Right lobe of liver (tissue), 4 donors: ENCODE measurements at regions not wholly inside any gene's neighbourhood (a gene's known extent, or its start where the extent isn't known, plus 50 kb on each side); places are given as distances from the start of the nearest gene placed in this dataset.
"Not testable (repeated sequence)": the region's sequence is repeated elsewhere in the genome, so short reads cannot be mapped to it uniquely, and the experiment has no call there.

Experiments
- POLR2A ChIP-seq: fragments of 450-650 bp; IDR thresholded peaks from one replicate; pipeline ENCODE4 v1.6.1; 2017; ENCODE audit warnings: antibody characterized with exemption, mild to moderate bottlenecking
- TF ChIP-seq, protein P1 (sequence below), 4 donors: fragments of 200-600 bp in 3 of 4; fragments of 450-650 bp in 1 of 4; IDR thresholded peaks; one replicate each; pipeline versions ENCODE4 v1.5.1 to v1.8.0; 2016 to 2022; ENCODE audit warnings: antibody characterized with exemption in 4 of 4, mild to moderate bottlenecking in 2 of 4
- donor health status: DM: no; HTN: no; CAD: no.
- donor health status: DM: no; HTN: no; CAD: no.
- donor health status: DM: no; HTN: yes; CAD: no.

DNA sequence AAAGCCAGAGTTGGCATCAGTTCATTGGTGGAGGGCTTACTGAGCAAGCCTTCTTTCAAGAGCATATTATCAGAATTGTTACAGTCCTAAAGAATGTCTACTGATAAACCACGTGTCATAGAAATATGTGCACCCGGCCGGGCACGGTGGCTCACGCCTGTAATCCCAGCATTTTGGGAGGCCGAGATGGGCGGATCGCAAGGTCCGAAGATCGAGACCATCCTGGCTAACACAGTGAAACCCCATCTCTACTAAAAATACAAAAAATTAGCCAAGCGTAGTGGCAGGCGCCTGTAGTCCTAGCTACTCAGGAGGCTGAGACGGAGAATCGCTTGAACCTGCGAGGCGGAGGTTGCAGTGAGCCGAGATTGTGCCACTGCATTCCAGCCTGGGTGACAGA lies 66.4 kb upstream of the SLC66A3 start:
- TF ChIP-seq, protein P1, sequence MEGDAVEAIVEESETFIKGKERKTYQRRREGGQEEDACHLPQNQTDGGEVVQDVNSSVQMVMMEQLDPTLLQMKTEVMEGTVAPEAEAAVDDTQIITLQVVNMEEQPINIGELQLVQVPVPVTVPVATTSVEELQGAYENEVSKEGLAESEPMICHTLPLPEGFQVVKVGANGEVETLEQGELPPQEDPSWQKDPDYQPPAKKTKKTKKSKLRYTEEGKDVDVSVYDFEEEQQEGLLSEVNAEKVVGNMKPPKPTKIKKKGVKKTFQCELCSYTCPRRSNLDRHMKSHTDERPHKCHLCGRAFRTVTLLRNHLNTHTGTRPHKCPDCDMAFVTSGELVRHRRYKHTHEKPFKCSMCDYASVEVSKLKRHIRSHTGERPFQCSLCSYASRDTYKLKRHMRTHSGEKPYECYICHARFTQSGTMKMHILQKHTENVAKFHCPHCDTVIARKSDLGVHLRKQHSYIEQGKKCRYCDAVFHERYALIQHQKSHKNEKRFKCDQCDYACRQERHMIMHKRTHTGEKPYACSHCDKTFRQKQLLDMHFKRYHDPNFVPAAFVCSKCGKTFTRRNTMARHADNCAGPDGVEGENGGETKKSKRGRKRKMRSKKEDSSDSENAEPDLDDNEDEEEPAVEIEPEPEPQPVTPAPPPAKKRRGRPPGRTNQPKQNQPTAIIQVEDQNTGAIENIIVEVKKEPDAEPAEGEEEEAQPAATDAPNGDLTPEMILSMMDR (IDR thresholded peaks at IDR 0.05) = not testable (repeated sequence)
- TF ChIP-seq POLR2A = not testable (repeated sequence)
